OCI-LY7 (cell line): ENCODE measurements at regions not wholly inside any gene's neighbourhood (a gene's known extent, or its start where the extent isn't known, plus 50 kb on each side); places are given as distances from the start of the nearest gene placed in this dataset.

Experiments used
- CTCF ChIP-seq: fragments of 200-600 bp; sonication (generic); conservative IDR thresholded peaks from 2 replicates; pipeline ENCODE4 v1.5.1; 2014; ENCODE audit warnings: mild to moderate bottlenecking, antibody characterized with exemption, low read length, moderate library complexity, mixed read lengths
- EZH2phosphoT487 ChIP-seq: fragments of 200-600 bp; sonication (generic); IDR thresholded peaks from 2 replicates; pipeline ENCODE4 v1.6.1; 2018; ENCODE audit warnings: low read depth, borderline replicate concordance, mild to moderate bottlenecking, mixed run types, antibody characterized with exemption, low read length, moderate library complexity, mixed read lengths

- no peak for TF ChIP-seq CTCF
- no peak for TF ChIP-seq EZH2phosphoT487
These were observed 717.8 kb downstream of the EPM2A start for GRCh38 chr6:145017516-145017915.
